Neural cell (in vitro differentiated cells): ENCODE measurements at regions not wholly inside any gene's neighbourhood (a gene's known extent, or its start where the extent isn't known, plus 50 kb on each side); places are given as distances from the start of the nearest gene placed in this dataset.

Source experiments
- POLR2AphosphoS5 ChIP-seq: IDR thresholded peaks from 2 replicates; pipeline ENCODE4 v1.6.1; 2012
- RAD21 ChIP-seq: fragments of 450-650 bp; conservative IDR thresholded peaks from 2 replicates; pipeline ENCODE4 v1.6.1; 2014; ENCODE audit warnings: antibody characterized with exemption, mild to moderate bottlenecking, moderate library complexity
- TF ChIP-seq, protein P1 (sequence below): fragments of 450-650 bp; IDR thresholded peaks from 2 replicates; pipeline ENCODE4 v1.5.1; 2014; ENCODE audit warnings: antibody characterized with exemption, mild to moderate bottlenecking, moderate library complexity; ENCODE audit not compliant: poor library complexity, severe bottlenecking

DNA sequence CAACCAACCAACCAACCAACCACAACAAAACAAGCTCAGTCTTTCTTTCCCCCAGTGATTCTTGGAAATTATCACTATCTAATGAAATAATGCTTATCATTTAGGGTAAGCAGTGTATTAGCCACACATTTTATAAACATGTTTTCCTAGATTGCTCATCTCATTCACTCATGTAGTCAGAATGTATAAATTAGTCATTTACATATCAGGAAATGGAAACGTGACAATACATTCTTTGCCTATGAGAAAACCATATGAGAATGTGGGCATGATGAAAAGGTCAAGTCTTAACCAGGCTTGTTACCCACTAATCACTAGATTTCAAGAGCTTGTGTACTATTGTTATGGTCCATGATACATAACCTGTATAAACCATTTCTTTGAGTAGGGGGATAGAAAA is 1583.4 kb upstream of the PIK3C3 start:
- TF ChIP-seq, protein P1, sequence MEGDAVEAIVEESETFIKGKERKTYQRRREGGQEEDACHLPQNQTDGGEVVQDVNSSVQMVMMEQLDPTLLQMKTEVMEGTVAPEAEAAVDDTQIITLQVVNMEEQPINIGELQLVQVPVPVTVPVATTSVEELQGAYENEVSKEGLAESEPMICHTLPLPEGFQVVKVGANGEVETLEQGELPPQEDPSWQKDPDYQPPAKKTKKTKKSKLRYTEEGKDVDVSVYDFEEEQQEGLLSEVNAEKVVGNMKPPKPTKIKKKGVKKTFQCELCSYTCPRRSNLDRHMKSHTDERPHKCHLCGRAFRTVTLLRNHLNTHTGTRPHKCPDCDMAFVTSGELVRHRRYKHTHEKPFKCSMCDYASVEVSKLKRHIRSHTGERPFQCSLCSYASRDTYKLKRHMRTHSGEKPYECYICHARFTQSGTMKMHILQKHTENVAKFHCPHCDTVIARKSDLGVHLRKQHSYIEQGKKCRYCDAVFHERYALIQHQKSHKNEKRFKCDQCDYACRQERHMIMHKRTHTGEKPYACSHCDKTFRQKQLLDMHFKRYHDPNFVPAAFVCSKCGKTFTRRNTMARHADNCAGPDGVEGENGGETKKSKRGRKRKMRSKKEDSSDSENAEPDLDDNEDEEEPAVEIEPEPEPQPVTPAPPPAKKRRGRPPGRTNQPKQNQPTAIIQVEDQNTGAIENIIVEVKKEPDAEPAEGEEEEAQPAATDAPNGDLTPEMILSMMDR: no peak
- TF ChIP-seq POLR2AphosphoS5 (no peak), RAD21 (no peak)
